T47D (cell line): ENCODE measurements at regions not wholly inside any gene's neighbourhood (a gene's known extent, or its start where the extent isn't known, plus 50 kb on each side); places are given as distances from the start of the nearest gene placed in this dataset.
A peak's percentile ranks its signal among the peaks of the same experiment; 100 is the strongest.

ENCODE experiments used
- DNase-seq, 2 experiments: peaks; one replicate each; pipeline versions ENCODE4 v3.0.0 to v3.0.0-alpha.2; 2011 to 2012; ENCODE audit warnings: low read depth in 1 of 2, low spot score in 1 of 2
- JUND ChIP-seq: IDR thresholded peaks from 2 replicates; pipeline ENCODE4 v1.6.1; 2012; ENCODE audit warnings: low read depth
- in situ Hi-C: cut with HindIII; loops from 2 replicates; pipeline ENCODE4 v1.10.0; 2016; ENCODE audit warnings: low sequenced_read_pairs, low pct_unique_long_range_greater_than_20kb

DNA sequence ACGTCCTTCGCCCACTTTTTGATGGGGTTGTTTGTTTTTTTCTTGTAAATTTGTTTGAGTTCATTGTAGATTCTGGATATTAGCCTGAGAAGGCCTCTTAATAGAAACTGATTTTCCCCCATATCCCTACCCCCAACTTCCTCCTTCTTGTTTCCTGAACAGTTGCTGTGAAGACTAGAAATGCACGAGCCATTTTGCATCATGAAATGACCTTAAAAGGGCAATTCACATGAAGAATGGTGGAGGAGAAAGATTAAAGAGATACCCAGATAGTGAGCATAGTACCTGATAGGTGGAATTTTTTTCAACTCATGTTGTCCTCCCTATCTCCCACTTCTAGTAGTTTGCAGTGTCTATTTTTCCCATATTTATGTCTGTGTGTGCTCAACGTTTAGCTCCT is 55.2 kb upstream of the KCNH8 start:
- no peak for TF ChIP-seq JUND
- in situ Hi-C loops: no loop called here

DNA sequence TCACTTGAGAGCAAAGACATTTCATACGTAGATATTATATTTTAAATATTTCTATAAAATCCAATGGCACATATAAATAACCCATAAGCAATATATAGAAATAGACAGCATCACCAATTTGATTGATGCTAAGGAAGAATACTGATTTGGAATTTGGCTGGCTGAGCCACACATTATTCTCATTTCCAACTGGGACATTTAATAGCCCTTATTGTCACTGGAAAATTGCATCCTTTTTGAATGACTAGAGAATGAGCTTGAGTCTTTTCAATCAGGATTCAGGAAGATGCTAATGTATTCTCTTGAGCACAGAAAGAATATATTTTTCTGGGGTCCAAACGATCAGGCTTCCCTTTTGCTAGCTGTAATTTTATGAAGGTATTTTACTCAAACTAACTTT is 70.9 kb upstream of the KCNH8 start:
- in situ Hi-C loops: no loop called here
- no peak for DNase-seq
- TF ChIP-seq JUND: no peak

More for the DNA sequence above, 55.2 kb upstream of the KCNH8 start:
- DNase-seq: no peak

DNA sequence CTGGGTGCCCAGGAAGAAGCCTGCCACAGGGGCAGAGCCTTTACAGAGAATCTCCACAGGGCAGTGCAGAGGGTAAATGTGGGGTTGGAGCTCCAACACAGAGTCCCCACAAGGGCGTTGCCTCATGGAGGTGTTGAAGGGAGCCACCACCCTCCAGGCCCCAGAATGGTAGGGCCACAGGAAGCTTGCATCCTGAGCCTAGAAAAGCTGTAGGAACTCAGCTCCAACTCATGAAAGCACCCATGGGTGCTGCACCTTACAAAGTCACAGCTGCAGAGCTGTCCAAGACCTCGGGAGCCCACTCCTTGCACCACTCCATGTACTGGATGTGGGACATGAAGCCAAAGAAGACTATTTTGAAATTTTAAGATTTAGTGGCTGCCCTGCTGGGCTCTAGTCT is 73.3 kb upstream of the KCNH8 start:
- in situ Hi-C loops: no loop called here
- DNase-seq: no peak
- no peak for TF ChIP-seq JUND

DNA sequence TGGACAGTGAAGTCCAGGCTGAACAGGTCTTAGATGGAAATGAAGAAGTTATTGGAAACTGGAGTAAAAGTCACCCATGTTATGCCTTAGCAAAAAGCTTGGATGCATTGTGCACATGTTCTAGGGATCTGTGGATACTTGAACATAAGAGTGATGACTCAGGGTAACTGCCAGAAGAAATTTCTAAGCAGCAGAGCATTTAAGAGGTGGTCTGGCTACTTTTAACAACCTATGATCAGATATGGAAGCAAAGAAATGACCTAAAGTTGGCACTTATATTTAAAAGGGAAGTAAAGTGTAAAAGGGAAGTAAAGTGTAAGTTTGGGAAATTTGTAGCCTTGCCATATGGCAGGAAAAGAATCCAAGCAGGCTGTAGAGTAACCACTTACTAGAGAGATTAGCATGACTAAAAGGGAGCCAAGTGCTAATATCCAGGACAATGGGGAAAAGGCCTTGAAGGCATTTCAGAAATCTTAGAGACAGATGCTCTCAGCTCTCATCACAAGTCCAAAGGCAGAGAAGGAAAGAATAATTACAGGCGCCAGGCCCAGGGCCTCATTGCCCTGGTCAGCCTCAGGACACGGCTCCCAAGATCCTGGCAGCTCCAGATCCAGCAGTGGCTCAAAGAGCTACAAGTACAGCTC is 73.9 kb upstream of the KCNH8 start:
- DNase-seq: no peak

DNA sequence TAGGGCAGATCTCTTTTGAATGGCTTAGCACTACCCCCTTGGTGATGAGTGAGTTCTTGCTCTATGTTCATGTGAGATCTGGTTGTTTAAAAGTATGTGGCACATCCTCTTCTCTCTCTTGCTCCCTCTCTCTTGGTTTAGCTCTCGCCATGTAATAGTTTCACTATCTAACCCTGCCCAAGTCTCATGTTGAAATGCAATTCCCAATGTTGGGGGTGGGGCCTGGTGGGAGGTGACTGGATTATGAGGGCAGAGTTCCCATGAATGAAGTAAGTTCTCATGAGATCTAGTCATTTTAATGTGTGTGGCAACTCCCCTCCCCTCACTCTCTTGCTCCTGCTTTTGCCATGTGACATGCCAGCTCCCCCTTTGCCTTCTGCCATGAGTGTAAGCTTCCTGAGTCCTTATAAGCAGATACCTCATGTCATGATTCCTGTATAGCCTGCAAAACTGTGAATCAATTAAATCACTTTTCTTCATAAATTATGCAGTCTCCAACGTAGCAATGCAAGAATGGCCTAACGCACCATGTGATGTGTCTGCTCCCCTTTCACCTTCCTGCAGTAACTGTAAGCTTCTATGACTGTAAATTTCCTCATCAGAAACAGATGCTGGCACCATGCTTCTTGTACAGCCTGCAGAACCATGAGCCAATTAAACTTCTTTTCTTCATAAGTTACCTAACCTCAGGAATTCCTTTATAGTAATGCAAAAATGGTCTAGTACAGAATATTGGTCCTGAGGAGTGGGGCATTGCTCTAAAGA is 74.8 kb upstream of the KCNH8 start:
- DNase-seq: no peak
- in situ Hi-C loops: no loop called here
- no peak for TF ChIP-seq JUND

More for the DNA sequence above, 73.9 kb upstream of the KCNH8 start:
- no peak for TF ChIP-seq JUND
- in situ Hi-C loops: no loop called here

DNA sequence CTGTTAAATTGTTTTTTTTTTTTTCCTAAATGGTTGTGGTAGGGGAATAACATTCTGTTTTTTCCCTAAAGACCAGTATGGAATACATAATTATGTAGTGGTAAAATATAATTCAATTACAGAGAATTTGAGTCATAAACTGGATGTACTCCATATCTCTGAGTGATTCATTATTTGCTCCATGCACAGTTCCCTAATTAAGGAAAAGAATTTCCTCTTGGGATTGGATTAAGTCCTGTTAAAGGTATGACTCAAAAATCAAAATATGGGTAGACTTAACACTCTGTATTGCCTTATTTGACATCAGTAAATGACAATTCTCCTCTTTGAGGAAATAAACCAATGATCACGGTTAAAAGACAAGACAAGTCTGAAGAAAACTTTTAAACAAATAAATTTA is 78.0 kb upstream of the KCNH8 start:
- no peak for TF ChIP-seq JUND
- no peak for DNase-seq
- in situ Hi-C loops: no loop called here

DNA sequence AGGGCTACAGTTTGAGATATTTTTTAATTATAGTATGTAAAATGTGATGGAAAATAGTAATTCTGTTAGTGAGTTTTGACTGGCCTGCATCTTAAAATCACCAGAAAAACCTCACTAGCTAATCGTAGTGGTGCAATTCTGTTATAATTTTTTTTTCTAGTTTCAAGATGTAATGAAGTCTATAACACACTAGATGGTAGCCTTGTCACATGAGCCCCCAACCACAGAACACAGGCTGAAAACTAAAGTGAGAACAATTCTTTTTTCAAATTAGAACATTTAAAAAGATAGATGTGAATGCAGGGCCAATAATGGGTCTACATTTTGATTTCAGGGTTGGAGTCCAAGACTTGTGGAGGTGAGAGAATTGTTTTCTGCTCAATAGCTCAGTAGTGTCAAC is 83.3 kb upstream of the KCNH8 start:
- DNase-seq: peak in 1 of 2 experiments; percentile 49
- TF ChIP-seq JUND: no peak
- in situ Hi-C loops: no loop called here

DNA sequence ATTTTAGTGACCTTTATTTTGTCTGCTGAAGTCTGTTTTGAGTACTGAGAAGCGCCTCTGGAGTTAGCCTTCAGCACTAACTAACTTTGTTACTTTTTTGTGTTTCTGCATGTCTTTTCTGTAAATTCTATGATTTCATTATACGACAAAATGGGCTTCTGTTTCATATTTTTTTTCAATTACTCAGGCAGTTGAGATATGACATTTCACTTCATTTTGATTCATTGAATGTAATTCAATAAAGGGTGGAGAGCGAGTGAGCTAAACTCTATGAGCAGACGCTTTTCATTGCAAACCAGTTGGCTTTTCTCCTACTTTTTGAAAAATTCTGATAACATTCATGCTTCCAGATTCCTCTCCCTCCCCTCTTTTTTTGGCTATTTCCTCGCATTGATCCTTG is 84.4 kb upstream of the KCNH8 start:
- TF ChIP-seq JUND: no peak
- no peak for DNase-seq
- in situ Hi-C loops: no loop called here

DNA sequence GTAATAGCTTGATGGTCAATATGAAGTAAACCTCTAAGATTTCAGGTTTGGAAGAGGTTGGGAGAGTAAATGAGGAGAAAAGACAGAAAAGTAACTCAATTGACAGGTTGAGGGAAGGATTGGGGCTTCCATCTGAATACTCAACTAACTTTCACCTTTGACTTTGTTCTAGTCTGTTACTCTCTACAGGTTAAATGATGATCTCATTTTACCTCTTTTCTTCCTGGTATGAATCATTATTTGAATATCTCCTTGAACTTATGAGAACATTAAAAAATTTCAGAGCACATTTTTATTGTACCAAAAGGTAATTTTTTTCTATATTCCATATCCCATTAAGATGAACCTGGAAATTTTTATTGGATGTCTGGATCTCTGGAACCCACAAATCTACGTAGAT is 87.9 kb upstream of the KCNH8 start:
- no peak for TF ChIP-seq JUND
- no peak for DNase-seq
- in situ Hi-C loops: no loop called here

DNA sequence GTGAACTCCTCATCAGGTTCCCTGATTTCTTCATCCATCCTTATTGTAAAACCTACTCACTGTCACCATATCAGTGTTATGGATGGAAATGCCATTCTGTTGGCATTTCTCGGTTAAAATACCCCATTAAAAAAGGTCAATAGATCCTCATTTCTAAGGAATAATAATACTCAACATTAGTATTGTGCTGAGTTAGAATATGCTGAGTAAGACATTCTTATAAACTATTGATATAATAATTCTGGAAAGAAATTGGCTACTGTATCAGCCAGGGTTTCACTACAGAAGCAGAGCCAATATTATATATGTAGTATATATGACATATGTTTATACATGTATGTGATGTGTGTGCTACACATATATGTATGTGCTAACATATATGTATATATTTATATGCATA is 95.4 kb upstream of the KCNH8 start:
- DNase-seq: no peak
- no peak for TF ChIP-seq JUND
- in situ Hi-C loops: no loop called here

DNA sequence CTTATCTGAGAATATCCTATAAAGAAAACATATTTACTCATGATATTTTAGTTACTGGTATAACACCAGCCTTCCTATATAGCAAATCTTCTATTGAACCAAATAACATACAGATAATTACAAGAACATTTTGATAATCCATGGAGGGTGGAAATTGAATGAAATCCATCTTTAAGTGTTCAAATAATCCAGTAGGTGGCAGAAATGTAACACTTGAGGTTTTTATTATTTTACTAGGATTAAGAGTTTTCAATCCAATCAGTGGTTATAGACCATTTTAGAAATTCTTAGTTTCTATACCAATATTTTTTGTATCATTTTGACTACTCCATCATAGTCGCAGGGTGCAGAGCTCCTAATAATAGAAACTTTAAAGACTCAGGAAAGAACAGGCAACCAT is 101.9 kb upstream of the KCNH8 start:
- peak in 1 of 2 experiments; percentile 13 for DNase-seq
- in situ Hi-C loops: no loop called here
- no peak for TF ChIP-seq JUND

DNA sequence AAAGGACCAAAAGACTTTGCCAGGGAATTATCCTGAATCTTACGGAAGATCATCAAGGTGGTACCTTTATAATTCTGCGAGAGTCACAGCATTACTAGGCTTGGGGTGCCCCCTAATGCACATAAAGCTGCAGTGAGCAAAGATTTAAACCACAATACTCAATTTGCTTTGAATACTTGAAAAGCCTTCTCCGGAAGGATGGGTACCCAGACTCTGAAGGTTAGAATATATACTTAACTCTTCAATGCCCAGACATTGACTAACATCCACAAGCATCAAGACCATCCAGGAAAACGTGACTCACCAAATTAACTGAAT is 117.8 kb upstream of the KCNH8 start:
- in situ Hi-C loops: no loop called here
- peak in 1 of 2 experiments; percentile 69 for DNase-seq
- TF ChIP-seq JUND: no peak

DNA sequence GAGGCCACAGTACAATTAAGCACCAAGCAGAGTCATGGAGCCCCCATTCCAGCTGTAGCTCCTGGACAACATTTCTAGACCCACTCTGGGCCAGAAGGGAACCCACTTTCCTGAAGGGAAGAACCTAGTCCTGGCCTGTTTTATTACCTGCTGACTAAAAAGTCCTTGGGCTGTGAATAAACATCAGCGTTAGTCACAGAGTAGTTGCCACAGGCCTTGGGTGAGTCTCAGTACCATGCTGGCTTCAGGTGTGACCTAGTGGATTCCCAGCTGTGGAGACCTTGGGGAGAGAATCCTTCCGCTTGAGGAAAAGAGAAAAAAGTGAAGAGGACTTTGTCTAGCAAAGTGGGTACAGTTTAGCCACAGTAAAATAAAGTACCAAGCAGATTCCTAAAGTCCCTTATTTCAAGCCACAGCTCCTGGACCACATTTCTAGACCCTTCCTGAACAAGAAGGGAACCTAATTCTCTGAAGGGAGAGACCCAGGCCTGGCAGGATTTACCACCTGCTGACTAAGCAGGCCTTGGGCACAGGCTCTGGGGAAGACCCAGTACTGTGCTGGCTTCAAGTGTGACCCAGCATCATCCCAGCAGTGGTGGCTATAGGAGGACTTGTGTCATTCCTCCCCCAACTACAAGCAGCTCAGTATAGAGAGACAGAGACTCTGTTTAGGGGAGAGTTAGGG is 118.3 kb upstream of the KCNH8 start:
- no peak for TF ChIP-seq JUND
- in situ Hi-C loops: no loop called here
- peak in 1 of 2 experiments; percentile 38 for DNase-seq
